ENCODE measurements at regions not wholly inside any gene's neighbourhood (a gene's known extent, or its start where the extent isn't known, plus 50 kb on each side); places are given as distances from the start of the nearest gene placed in this dataset.

DNA sequence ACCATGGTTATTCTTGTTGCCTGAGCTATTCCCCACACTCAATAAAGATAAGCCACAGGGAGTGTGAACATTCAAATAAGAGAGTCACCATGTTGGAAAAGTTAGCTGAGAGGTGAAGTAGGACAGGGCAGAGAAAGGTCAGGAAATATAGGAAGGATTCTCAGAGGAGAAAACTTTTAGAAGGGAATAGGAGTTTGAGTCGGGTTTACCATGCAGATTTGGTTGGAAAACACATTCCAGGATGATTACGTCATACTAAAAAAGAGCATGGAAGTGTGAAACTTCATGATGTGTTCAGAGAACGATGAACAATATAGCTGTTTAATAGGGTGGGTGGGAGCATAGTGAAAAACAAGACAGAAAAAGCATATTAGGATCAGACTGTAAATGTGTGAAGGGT is 1125.3 kb upstream of the ADGRL2 start:
- FAIRE-seq (no peak), ATAC-seq (no peak), DNase-seq (ENCODE audit: low spot score) (no peak)
- H4K20me1 ChIP-seq (ENCODE audit: insufficient read depth, low read length) = no peaks in the 10 kb centered on the region
- no TSS peak for BruUV-seq (replicated peaks)
- no peak overlapping the region for H3K27ac ChIP-seq (ENCODE audit: extremely low read length, insufficient read depth, low read length)
- WGBS (ENCODE audit: low lambda C conversion rate) = 36% methylated on average over 3 of the region's 3 CpGs
- in situ Hi-C loops (cut with HindIII; ENCODE audit: extremely low pct_ligation_motif_present, low pct_unique_long_range_greater_than_20kb) (no loop called here), intact Hi-C loops (cut with micrococcal nuclease; ENCODE audit: unreplicated experiment) (no loop called here)
- ChIA-PET CTCF (ENCODE audit: low intra/inter-chr PET ratio, low total read pairs) (no interaction called here), POLR2A (no interaction called here)
- no peaks in the 10 kb centered on the region for H3K4me1 ChIP-seq (ENCODE audit: insufficient read depth, low read length)
- H3K9me3 ChIP-seq (ENCODE audit: low read length) = peaks cover 69% of the 10 kb centered on the region
- H3K9ac ChIP-seq (ENCODE audit: insufficient read depth, low read depth, low read length) = no peak overlapping the region
- TF ChIP-seq KLF12 (CRISPR knock-in tag; IDR thresholded peaks at IDR 0.05; ENCODE audit: borderline replicate concordance) (no peak), SALL2 (CRISPR knock-in tag; IDR thresholded peaks at IDR 0.05) (no peak), KMT2B (CRISPR knock-in tag; IDR thresholded peaks at IDR 0.05) (no peak), ATF7 (IDR thresholded peaks at IDR 0.05) (peak; percentile 80), ATF7 (CRISPR knock-in tag; IDR thresholded peaks at IDR 0.05) (no peak), CEBPB (IDR thresholded peaks at IDR 0.05; ENCODE audit: borderline replicate concordance, low read depth, low read length) (peak; percentile 60), AHR (CRISPR knock-in tag; IDR thresholded peaks at IDR 0.05) (no peak), ZNF883 (CRISPR knock-in tag; IDR thresholded peaks at IDR 0.05; ENCODE audit: not compliant biosample characterization) (no peak), MEF2D (CRISPR knock-in tag; IDR thresholded peaks at IDR 0.05) (no peak), PHF5A (CRISPR knock-in tag; IDR thresholded peaks at IDR 0.05; ENCODE audit: low read depth, unreplicated experiment) (no peak)
- TF ChIP-seq, protein P1, sequence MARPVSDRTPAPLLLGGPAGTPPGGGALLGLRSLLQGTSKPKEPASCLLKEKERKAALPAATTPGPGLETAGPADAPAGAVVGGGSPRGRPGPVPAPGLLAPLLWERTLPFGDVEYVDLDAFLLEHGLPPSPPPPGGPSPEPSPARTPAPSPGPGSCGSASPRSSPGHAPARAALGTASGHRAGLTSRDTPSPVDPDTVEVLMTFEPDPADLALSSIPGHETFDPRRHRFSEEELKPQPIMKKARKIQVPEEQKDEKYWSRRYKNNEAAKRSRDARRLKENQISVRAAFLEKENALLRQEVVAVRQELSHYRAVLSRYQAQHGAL (CRISPR knock-in tag; IDR thresholded peaks at IDR 0.05; ENCODE audit: not compliant biosample characterization) = no peak
- H2AFZ ChIP-seq (ENCODE audit: low read length) = no peak overlapping the region
- no peak overlapping the region for H3K4me3 ChIP-seq (replicated peaks in 1 of 3; ENCODE audit: insufficient read depth in 1 of 3, low read depth in 2 of 3, low read length in 3 of 3)
- H3K79me2 ChIP-seq (ENCODE audit: insufficient read depth, low read length) = no peaks in the 10 kb centered on the region
- no peak overlapping the region for H3K4me2 ChIP-seq (ENCODE audit: low read depth, low read length)
- no peaks in the 10 kb centered on the region for H3K36me3 ChIP-seq (replicated peaks in 1 of 2; ENCODE audit: control insufficient read depth in 1 of 2, insufficient read depth in 2 of 2, low read length in 2 of 2)
- no peaks in the 10 kb centered on the region for H3K27me3 ChIP-seq (ENCODE audit: control insufficient read depth in 1 of 2, insufficient read depth in 2 of 2, low read length in 2 of 2)

Data from HepG2 (cell line).